HCT116 (cell line): ENCODE measurements at regions not wholly inside any gene's neighbourhood (a gene's known extent, or its start where the extent isn't known, plus 50 kb on each side); places are given as distances from the start of the nearest gene placed in this dataset.

Experiments
- ATAC-seq: fragments of 200-7000 bp; cut with Tn5 transposase; 2 replicates; pipeline ENCODE4 v1.9.1; 2020; ENCODE audit warnings: mild to moderate bottlenecking, moderate library complexity
- BruUV-seq: library from RNA; stranded (reverse); fragments of 400-500 nt; replicated peaks from 2 replicates; lab custom pipeline; 2021; lab: Mats Ljungman, UMichigan
- CTCF ChIA-PET: fragments of 300-600 bp; sonication (Branson Sonifier 250); formaldehyde crosslinking; loops from one replicate; lab custom pipeline; 2021; ENCODE audit warnings: antibody characterized with exemption; lab: Charles Lee
- POLR2A ChIA-PET: fragments of 300-600, 350-600 bp; sonication (Branson Sonifier 250); formaldehyde crosslinking; loops from one replicate; lab custom pipeline; 2021; ENCODE audit warnings: antibody characterized with exemption; lab: Charles Lee
- RAD21 ChIA-PET, 2 experiments: fragments of 300-600 bp; sonication (Branson Sonifier 250); formaldehyde crosslinking; loops; one replicate each; lab custom pipeline; 2023; ENCODE audit warnings: low total read pairs in 2 of 2; ENCODE audit not compliant: uncharacterized antibody in 2 of 2, unreplicated experiment in 2 of 2, low non-redundant PET in 1 of 2; lab: Charles Lee
- DNase-seq: peaks from one replicate; pipeline ENCODE4 v3.0.0-alpha.2; 2010; ENCODE audit warnings: low read depth, low spot score
- H2AFZ ChIP-seq: fragments of 200-600 bp; shearing (Covaris generic), sonication (generic); 2 replicates; pipeline ENCODE4 v1.6.1; 2017; ENCODE audit warnings: low read depth, mixed run types, mixed read lengths, antibody characterized with exemption, low read length; ENCODE audit not compliant: poor library complexity, severe bottlenecking
- H3K27ac ChIP-seq: 2 replicates; pipeline ENCODE4 v1.5.1; 2012; ENCODE audit warnings: low read depth, low read length
- H3K27me3 ChIP-seq: fragments of 200-600 bp; sonication (generic); 2 replicates; pipeline ENCODE4 v1.6.1; 2016; ENCODE audit warnings: mixed run types, low read length, mixed read lengths; ENCODE audit not compliant: insufficient read depth
- H3K36me3 ChIP-seq, 2 experiments: fragments of 200-500 bp in 1 of 2; fragments of 200-600 bp in 1 of 2; sonication (Bioruptor generic) in 1 of 2; sonication (generic) in 1 of 2; 2 replicates each; pipeline versions ENCODE4 v1.5.1 to v1.6.1; 2014 to 2016; ENCODE audit warnings: low read length in 2 of 2, inconsistent platforms in 1 of 2, mixed read lengths in 1 of 2, mixed run types in 1 of 2; ENCODE audit not compliant: insufficient read depth in 2 of 2, control insufficient read depth in 1 of 2
- H3K4me1 ChIP-seq, 2 experiments: fragments of 200-600 bp in 1 of 2; sonication (generic) in 1 of 2; 2 replicates each; pipeline versions ENCODE4 v1.5.1 to v1.6.1; 2012 to 2017; ENCODE audit warnings: low read length in 2 of 2, inconsistent platforms in 1 of 2, mild to moderate bottlenecking in 1 of 2, mixed read lengths in 1 of 2, mixed run types in 1 of 2, moderate library complexity in 1 of 2; ENCODE audit not compliant: insufficient read depth in 2 of 2, control insufficient read depth in 1 of 2
- H3K4me2 ChIP-seq: fragments of 200-600 bp; sonication (generic); 2 replicates; pipeline ENCODE4 v1.6.1; 2017; ENCODE audit warnings: mixed run types, low read length, mixed read lengths
- H3K4me3 ChIP-seq, 2 experiments: fragments of 200-600 bp in 1 of 2; sonication (generic) in 1 of 2; replicated peaks in 1 of 2; 2 replicates each; pipeline ENCODE4 v1.5.1; 2011 to 2016; ENCODE audit warnings: low read length in 2 of 2, control low read depth in 1 of 2, low read depth in 1 of 2, mild to moderate bottlenecking in 1 of 2, mixed read lengths in 1 of 2, mixed run types in 1 of 2
- H3K79me2 ChIP-seq: fragments of 200-600 bp; sonication (generic); 2 replicates; pipeline ENCODE4 v1.6.1; 2017; ENCODE audit warnings: mild to moderate bottlenecking, mixed run types, low read length, moderate library complexity, mixed read lengths; ENCODE audit not compliant: insufficient read depth
- H3K9ac ChIP-seq: fragments of 200-600 bp; sonication (generic); 2 replicates; pipeline ENCODE4 v1.6.1; 2016; ENCODE audit warnings: low read length, mixed read lengths
- H3K9me2 ChIP-seq: fragments of 200-600 bp; sonication (generic), shearing (Covaris generic); 2 replicates; pipeline ENCODE4 v1.6.1; 2017; ENCODE audit warnings: mixed run types, mild to moderate bottlenecking, moderate library complexity; ENCODE audit not compliant: insufficient read depth
- H3K9me3 ChIP-seq, 2 experiments: fragments of 200-500 bp in 1 of 2; fragments of 200-600 bp in 1 of 2; sonication (Bioruptor generic) in 1 of 2; sonication (generic) in 1 of 2; 2 replicates each; pipeline ENCODE4 v1.6.1; 2014 to 2017; ENCODE audit warnings: low read length in 2 of 2, mixed read lengths in 2 of 2, inconsistent platforms in 1 of 2, low read depth in 1 of 2, mild to moderate bottlenecking in 1 of 2, mixed run types in 1 of 2, moderate library complexity in 1 of 2; ENCODE audit not compliant: control insufficient read depth in 1 of 2, insufficient read depth in 1 of 2
- H4K20me1 ChIP-seq: fragments of 200-600 bp; sonication (generic), shearing (Covaris generic); 2 replicates; pipeline ENCODE4 v1.6.1; 2017; ENCODE audit warnings: mixed run types, mild to moderate bottlenecking, moderate library complexity; ENCODE audit not compliant: insufficient read depth
- EGR1 ChIP-seq: IDR thresholded peaks from 2 replicates; pipeline ENCODE4 v1.6.1; 2012; ENCODE audit warnings: low read depth
- ELF1 ChIP-seq: IDR thresholded peaks from 2 replicates; pipeline ENCODE4 v1.6.1; 2012; ENCODE audit warnings: low read depth, borderline replicate concordance
- JUND ChIP-seq: IDR thresholded peaks from 2 replicates; pipeline ENCODE4 v1.6.1; 2012
- MAX ChIP-seq: IDR thresholded peaks from 2 replicates; pipeline ENCODE4 v1.6.1; 2012
- POLR2AphosphoS5 ChIP-seq: IDR thresholded peaks from 2 replicates; pipeline ENCODE4 v1.6.1; 2011; ENCODE audit warnings: mild to moderate bottlenecking, low read depth, low read length, moderate library complexity
- REST ChIP-seq: IDR thresholded peaks from 2 replicates; pipeline ENCODE4 v1.6.1; 2012; ENCODE audit warnings: low read depth
- SIN3A ChIP-seq: IDR thresholded peaks from 2 replicates; pipeline ENCODE4 v1.6.1; 2012; ENCODE audit warnings: low read depth
- TCF7L2 ChIP-seq: IDR thresholded peaks from 2 replicates; pipeline ENCODE4 v1.7.0; 2011; ENCODE audit warnings: borderline replicate concordance, inconsistent platforms; ENCODE audit not compliant: insufficient read depth, insufficient read length; ENCODE audit errors: extremely low read depth
- YY1 ChIP-seq: IDR thresholded peaks from 2 replicates; pipeline ENCODE4 v1.6.1; 2011; ENCODE audit warnings: low read length, low read depth, moderate library complexity, mild to moderate bottlenecking; ENCODE audit not compliant: insufficient replicate concordance; ENCODE audit errors: extremely low read depth
- ZFX ChIP-seq: fragments of 450-650 bp; IDR thresholded peaks from 2 replicates; pipeline ENCODE4 v1.6.1; 2017
- ZNF274 ChIP-seq: fragments of 200-500 bp; sonication (Bioruptor generic); IDR thresholded peaks from 2 replicates; pipeline ENCODE4 v1.6.1; 2014; ENCODE audit warnings: mild to moderate bottlenecking, low read depth, low read length, inconsistent platforms
- intact Hi-C: fragments of 100-400 bp; cut with micrococcal nuclease; formaldehyde crosslinking; loops from 2 replicates; pipeline ENCODE4 v1.10.0; 2022

GRCh38 chr1:87696483-87696882 is 367.8 kb downstream of the LMO4 start (continued):
- TF ChIP-seq POLR2AphosphoS5 (no peak), ZNF274 (no peak)

- TF ChIP-seq EGR1: no peak
- no peak for TF ChIP-seq JUND
- TF ChIP-seq YY1: no peak
- no peak for TF ChIP-seq MAX
- no peak for TF ChIP-seq ZFX
- no peak for TF ChIP-seq TCF7L2
- TF ChIP-seq SIN3A: no peak
- no peak for TF ChIP-seq ELF1
- TF ChIP-seq REST: no peak
- TF ChIP-seq, all 23 proteins: peak for 0
- H3K27ac ChIP-seq: no peak overlapping the region
- H3K27me3 ChIP-seq: no peaks in the 10 kb centered on the region
- no peak for ATAC-seq
- H2AFZ ChIP-seq: no peak overlapping the region
- POLR2A ChIA-PET: no interaction called here
- H3K36me3 ChIP-seq: no peaks in the 10 kb centered on the region
- intact Hi-C loops: no loop called here
- H3K79me2 ChIP-seq: no peaks in the 10 kb centered on the region
- no peaks in the 10 kb centered on the region for H4K20me1 ChIP-seq
- no peak overlapping the region for H3K4me3 ChIP-seq
- 0 out of 4 replicates have a peak, but pooled peaks cover 0 to 4% of the 10 kb centered on the region in 2 experiments for H3K9me3 ChIP-seq
- H3K9me2 ChIP-seq: no peaks in the 10 kb centered on the region
- RAD21 ChIA-PET: no interaction called here
- no peaks in the 10 kb centered on the region for H3K4me1 ChIP-seq
- CTCF ChIA-PET: no interaction called here
- no peak for DNase-seq
- no peak overlapping the region for H3K4me2 ChIP-seq
- H3K9ac ChIP-seq: no peak overlapping the region
- BruUV-seq: no TSS peak
These were observed 373.8 kb downstream of the LMO4 start for GRCh38 chr1:87702455-87702854.
